ENCODE measurements at regions not wholly inside any gene's neighbourhood (a gene's known extent, or its start where the extent isn't known, plus 50 kb on each side); places are given as distances from the start of the nearest gene placed in this dataset.
"Not testable (repeated sequence)": the region's sequence is repeated elsewhere in the genome, so short reads cannot be mapped to it uniquely, and the experiment has no call there.

GRCh38 chr21:20207335-20207734 is 790.9 kb upstream of the NCAM2 start:
- peaks cover 0 to 2% (median 0%) of the 10 kb centered on the region in 4 donors for H3K4me1 ChIP-seq
- H3K27ac ChIP-seq (replicated peaks in 1 of 4): no peak overlapping the region
- H3K36me3 ChIP-seq: no peaks in the 10 kb centered on the region
- no peaks in the 10 kb centered on the region for H3K9me3 ChIP-seq
- no peak overlapping the region for H3K4me3 ChIP-seq
- H3K27me3 ChIP-seq: no peaks in the 10 kb centered on the region
- WGBS: 44% methylated on average over 3 of the region's 3 CpGs
- no peak for TF ChIP-seq POLR2A (IDR thresholded peaks at IDR 0.05; ENCODE audit: low read depth)
- TF ChIP-seq CTCF (IDR thresholded peaks at IDR 0.05): no peak
- no peak for TF ChIP-seq EP300 (IDR thresholded peaks at IDR 0.05)
- no peak for TF ChIP-seq POLR2AphosphoS5 (IDR thresholded peaks at IDR 0.05)
- DNase-seq (ENCODE audit: extremely low spot score): no peak
- intact Hi-C loops (cut with DNase I): no loop called here

DNA sequence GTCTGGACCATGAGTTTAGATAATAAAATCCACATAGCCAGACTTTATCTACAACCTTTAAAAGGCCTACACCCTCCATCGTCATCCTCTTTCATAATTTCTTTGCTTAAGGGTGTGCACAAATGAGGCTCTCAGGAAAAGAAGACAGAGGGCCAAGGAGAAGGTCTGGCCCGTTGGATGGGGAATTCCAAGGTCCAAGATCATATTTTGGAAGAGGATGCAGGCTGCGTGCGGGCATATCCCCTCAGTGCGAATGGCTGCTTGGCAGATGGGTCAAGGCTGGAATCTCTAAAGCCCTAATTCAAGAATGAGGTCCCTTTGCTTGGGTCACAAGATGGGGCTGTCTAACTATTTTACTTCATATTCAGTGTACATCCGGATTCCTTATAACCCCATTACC is 782.2 kb upstream of the NCAM2 start:
- WGBS: 87% methylated on average over 6 of the region's 6 CpGs
- intact Hi-C loops (cut with DNase I): no loop called here
- H3K27me3 ChIP-seq: no peaks in the 10 kb centered on the region
- no peak overlapping the region for H3K4me3 ChIP-seq
- H3K9me3 ChIP-seq: no peaks in the 10 kb centered on the region
- DNase-seq (ENCODE audit: extremely low spot score): no peak
- no peaks in the 10 kb centered on the region for H3K36me3 ChIP-seq
- TF ChIP-seq POLR2AphosphoS5 (IDR thresholded peaks at IDR 0.05): no peak
- TF ChIP-seq EP300 (IDR thresholded peaks at IDR 0.05): no peak
- TF ChIP-seq CTCF (IDR thresholded peaks at IDR 0.05): no peak
- TF ChIP-seq POLR2A (IDR thresholded peaks at IDR 0.05; ENCODE audit: low read depth): no peak
- H3K27ac ChIP-seq (replicated peaks in 1 of 4): no peak overlapping the region
- no peaks in the 10 kb centered on the region for H3K4me1 ChIP-seq

- H3K4me1 ChIP-seq: no peaks in the 10 kb centered on the region
- no peak overlapping the region for H3K27ac ChIP-seq (replicated peaks in 1 of 4)
- no peaks in the 10 kb centered on the region for H3K27me3 ChIP-seq
- intact Hi-C loops (cut with DNase I): no loop called here
- DNase-seq (ENCODE audit: extremely low spot score): no peak
- no peaks in the 10 kb centered on the region for H3K36me3 ChIP-seq
- TF ChIP-seq POLR2AphosphoS5 (IDR thresholded peaks at IDR 0.05) (no peak), POLR2A (IDR thresholded peaks at IDR 0.05; ENCODE audit: low read depth) (no peak), CTCF (IDR thresholded peaks at IDR 0.05) (no peak), EP300 (IDR thresholded peaks at IDR 0.05) (no peak)
- no peaks in the 10 kb centered on the region for H3K9me3 ChIP-seq
- H3K4me3 ChIP-seq: no peak overlapping the region
Measured at GRCh38 chr21:20220586-20220985, 777.6 kb upstream of the NCAM2 start.

- DNase-seq (ENCODE audit: extremely low spot score); H3K27me3 ChIP-seq; H3K27ac ChIP-seq (replicated peaks in 1 of 4); H3K4me3 ChIP-seq; intact Hi-C loops (cut with DNase I); H3K36me3 ChIP-seq; H3K4me1 ChIP-seq; H3K9me3 ChIP-seq: not testable (repeated sequence)
- WGBS: 89% methylated on average over 12 of the region's 12 CpGs
Measured at GRCh38 chr21:20221981-20222380, 776.2 kb upstream of the NCAM2 start.

DNA sequence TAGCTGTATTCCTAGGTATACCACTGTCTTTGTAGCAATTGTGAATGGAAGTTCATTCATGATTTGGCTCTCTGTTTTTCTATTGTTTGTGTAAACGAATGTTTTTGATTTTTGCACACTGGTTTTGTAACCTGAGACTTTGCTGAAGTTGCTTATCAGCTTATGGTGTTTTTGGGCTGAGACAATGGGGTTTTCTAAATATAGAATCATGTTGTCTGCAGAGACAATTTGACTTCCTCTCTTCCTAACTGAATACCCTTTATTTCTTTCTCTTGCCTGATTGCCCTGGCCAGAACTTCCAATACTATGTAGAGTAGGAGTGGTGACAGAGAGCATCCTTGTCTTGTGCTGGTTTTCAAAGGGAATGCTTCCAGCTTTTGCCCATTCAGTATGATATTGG is 761.6 kb upstream of the NCAM2 start:
- H3K36me3 ChIP-seq; H3K27ac ChIP-seq (replicated peaks in 1 of 4); intact Hi-C loops (cut with DNase I); H3K4me1 ChIP-seq; DNase-seq (ENCODE audit: extremely low spot score); H3K4me3 ChIP-seq; H3K27me3 ChIP-seq: not testable (repeated sequence)
- WGBS: 27% methylated on average over 1 of the region's 1 CpG
- peaks cover 0 to 16% (median 11%) of the 10 kb centered on the region in 4 donors for H3K9me3 ChIP-seq

- no peak overlapping the region for H3K4me3 ChIP-seq
- DNase-seq (ENCODE audit: extremely low spot score): no peak
- 83% methylated on average over 1 of the region's 1 CpG for WGBS
- H3K36me3 ChIP-seq: no peaks in the 10 kb centered on the region
- H3K27me3 ChIP-seq: no peaks in the 10 kb centered on the region
- TF ChIP-seq EP300 (IDR thresholded peaks at IDR 0.05) (no peak), CTCF (IDR thresholded peaks at IDR 0.05) (no peak), POLR2AphosphoS5 (IDR thresholded peaks at IDR 0.05) (no peak), POLR2A (IDR thresholded peaks at IDR 0.05; ENCODE audit: low read depth) (no peak)
- no peaks in the 10 kb centered on the region for H3K9me3 ChIP-seq
- H3K27ac ChIP-seq (replicated peaks in 1 of 4): no peak overlapping the region
- no peaks in the 10 kb centered on the region for H3K4me1 ChIP-seq
- intact Hi-C loops (cut with DNase I): no loop called here
Measured at GRCh38 chr21:20249401-20249800, 748.8 kb upstream of the NCAM2 start.
